ENCODE measurements at regions not wholly inside any gene's neighbourhood (a gene's known extent, or its start where the extent isn't known, plus 50 kb on each side); places are given as distances from the start of the nearest gene placed in this dataset.

DNA sequence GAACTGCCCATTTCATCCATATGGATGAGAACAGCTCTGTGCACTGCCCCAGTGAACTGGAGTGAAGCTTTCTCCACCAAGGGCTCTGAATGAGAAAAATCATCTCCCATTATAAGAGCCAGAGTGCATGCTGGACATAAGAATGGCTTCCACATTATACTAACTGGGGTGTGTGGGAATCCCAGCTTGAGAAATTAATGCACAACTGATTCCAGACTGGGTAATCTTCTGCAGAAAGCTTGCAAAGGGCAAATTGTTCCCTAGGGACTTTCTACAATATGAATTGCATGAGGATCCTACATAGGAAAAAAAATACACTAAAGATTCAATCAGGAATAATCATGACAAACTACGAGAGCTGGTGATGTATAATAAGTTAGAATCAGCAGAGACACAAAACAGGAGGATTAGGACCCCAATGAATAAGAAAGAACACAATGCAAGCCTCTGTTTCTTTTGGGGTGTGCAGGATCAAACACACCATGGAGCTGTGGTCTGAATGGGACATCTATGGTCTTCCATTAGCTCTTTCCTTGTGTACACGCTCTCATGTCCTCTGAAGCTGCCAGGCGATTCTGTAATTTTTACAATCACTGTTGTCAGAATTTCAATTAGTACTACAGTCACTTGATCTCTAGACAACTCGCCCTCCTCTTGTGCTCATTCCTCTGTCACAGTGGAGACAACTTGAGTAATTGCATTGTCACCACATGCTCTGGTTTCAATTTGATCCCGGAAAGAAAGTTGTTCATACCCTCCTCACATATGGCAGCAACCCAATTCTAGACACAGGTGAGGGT, 1327.4 kb downstream of the GATA3 start:
- TF ChIP-seq, protein P1, sequence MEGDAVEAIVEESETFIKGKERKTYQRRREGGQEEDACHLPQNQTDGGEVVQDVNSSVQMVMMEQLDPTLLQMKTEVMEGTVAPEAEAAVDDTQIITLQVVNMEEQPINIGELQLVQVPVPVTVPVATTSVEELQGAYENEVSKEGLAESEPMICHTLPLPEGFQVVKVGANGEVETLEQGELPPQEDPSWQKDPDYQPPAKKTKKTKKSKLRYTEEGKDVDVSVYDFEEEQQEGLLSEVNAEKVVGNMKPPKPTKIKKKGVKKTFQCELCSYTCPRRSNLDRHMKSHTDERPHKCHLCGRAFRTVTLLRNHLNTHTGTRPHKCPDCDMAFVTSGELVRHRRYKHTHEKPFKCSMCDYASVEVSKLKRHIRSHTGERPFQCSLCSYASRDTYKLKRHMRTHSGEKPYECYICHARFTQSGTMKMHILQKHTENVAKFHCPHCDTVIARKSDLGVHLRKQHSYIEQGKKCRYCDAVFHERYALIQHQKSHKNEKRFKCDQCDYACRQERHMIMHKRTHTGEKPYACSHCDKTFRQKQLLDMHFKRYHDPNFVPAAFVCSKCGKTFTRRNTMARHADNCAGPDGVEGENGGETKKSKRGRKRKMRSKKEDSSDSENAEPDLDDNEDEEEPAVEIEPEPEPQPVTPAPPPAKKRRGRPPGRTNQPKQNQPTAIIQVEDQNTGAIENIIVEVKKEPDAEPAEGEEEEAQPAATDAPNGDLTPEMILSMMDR (IDR thresholded peaks at IDR 0.05; ENCODE audit: insufficient read depth, low read length), result no peak
- TF ChIP-seq, protein P2, sequence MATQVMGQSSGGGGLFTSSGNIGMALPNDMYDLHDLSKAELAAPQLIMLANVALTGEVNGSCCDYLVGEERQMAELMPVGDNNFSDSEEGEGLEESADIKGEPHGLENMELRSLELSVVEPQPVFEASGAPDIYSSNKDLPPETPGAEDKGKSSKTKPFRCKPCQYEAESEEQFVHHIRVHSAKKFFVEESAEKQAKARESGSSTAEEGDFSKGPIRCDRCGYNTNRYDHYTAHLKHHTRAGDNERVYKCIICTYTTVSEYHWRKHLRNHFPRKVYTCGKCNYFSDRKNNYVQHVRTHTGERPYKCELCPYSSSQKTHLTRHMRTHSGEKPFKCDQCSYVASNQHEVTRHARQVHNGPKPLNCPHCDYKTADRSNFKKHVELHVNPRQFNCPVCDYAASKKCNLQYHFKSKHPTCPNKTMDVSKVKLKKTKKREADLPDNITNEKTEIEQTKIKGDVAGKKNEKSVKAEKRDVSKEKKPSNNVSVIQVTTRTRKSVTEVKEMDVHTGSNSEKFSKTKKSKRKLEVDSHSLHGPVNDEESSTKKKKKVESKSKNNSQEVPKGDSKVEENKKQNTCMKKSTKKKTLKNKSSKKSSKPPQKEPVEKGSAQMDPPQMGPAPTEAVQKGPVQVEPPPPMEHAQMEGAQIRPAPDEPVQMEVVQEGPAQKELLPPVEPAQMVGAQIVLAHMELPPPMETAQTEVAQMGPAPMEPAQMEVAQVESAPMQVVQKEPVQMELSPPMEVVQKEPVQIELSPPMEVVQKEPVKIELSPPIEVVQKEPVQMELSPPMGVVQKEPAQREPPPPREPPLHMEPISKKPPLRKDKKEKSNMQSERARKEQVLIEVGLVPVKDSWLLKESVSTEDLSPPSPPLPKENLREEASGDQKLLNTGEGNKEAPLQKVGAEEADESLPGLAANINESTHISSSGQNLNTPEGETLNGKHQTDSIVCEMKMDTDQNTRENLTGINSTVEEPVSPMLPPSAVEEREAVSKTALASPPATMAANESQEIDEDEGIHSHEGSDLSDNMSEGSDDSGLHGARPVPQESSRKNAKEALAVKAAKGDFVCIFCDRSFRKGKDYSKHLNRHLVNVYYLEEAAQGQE (IDR thresholded peaks at IDR 0.05; ENCODE audit: insufficient replicate concordance, low read depth), result no peak

All from HL-60 (cell line).